Glomerular endothelial cell (primary cell): ENCODE measurements at regions not wholly inside any gene's neighbourhood (a gene's known extent, or its start where the extent isn't known, plus 50 kb on each side); places are given as distances from the start of the nearest gene placed in this dataset.

Source experiments
- DNase-seq: peaks from one replicate; pipeline ENCODE4 v3.0.0-alpha.2; 2011; ENCODE audit warnings: low read depth, low spot score; ENCODE audit errors: extremely low read depth

DNA sequence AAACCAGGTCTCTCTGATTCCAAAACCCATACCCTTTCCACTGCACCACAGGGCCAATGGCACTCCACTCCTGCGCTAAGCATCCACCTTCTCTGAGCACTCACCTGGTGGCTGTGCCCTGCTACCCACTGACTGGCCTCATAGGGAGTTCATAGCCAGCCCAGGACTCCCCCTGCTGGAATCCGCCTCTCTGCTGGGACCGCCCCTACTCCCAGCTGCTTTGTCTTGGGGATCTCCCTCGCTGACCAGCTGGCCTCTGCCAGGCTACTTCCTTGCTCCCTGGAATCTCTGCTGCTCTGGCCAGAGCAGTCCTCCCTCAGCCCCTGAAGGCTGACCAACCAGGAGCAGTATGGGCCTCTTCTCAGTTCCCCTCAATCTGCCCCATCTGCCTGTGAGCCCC, 129.7 kb downstream of the FAXC start:
- DNase-seq = no peak

DNA sequence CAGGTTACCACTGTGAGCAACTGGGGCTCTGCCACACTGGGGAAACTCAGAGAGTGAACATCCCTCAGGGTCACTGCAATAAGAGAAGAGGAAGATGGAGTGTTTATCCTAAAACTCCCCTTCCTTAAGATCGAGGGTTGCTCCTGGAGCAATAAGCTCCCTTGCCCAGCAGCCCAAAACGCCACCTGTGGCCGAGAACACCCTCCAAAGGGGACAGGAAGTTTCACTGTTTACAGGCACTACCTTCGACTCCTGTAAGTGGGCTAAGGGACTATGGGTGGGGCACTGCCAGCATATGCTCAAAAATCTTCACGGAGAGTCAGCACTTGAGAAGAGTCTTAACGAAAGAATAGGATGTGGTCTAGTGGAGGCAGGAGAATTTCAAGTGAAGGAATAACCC, 132.5 kb downstream of the FAXC start:
- no peak for DNase-seq

DNA sequence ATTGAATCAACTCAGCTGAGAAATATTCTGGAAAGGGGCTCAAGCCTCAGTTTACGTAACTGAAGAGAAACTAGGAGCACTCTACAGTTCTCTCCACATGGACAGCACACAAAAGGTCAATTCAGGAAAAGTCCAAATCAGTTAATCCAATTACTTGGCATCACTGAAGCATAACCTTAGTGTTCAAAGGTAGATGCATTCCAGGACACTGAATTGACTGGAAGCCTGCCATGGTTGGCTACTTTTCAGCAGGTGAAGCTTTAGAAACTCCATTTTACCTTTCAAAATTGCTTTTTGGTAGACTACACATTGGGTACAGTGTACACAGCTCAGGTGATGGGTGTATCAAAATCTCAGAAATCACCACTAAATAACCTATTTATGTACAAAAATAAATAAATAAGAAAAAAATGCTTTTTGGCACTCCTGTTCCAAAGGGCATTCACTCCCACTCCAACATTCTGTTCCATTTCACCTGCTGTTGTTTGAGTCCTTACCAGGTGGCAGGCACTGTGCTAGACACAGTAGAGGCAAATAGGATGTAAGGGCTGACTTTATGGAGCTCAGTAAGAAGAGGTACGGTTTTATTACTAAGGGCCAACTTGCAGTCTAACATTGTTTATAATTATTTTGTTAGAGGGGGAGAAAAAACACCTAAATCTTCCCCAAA, 153.4 kb downstream of the FAXC start:
- DNase-seq = no peak

DNA sequence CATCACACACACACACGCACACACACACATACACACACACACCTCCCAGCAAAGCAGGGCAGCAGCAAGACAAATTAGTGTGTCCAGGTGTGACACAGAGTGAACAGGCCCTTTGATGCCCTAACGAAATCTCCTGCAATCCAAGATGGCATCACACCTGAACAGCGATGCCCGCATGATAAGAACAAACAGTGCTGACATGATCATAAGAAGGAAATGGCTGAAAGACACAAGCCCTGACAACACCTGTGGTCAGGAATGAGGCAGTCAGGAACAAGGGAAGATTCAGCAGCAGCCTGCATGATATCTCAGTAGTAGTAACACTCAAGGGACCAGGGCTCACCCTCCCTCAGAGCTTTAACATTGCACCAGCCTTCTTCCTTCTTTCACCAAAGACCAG, 156.9 kb downstream of the FAXC start:
- DNase-seq = no peak

DNA sequence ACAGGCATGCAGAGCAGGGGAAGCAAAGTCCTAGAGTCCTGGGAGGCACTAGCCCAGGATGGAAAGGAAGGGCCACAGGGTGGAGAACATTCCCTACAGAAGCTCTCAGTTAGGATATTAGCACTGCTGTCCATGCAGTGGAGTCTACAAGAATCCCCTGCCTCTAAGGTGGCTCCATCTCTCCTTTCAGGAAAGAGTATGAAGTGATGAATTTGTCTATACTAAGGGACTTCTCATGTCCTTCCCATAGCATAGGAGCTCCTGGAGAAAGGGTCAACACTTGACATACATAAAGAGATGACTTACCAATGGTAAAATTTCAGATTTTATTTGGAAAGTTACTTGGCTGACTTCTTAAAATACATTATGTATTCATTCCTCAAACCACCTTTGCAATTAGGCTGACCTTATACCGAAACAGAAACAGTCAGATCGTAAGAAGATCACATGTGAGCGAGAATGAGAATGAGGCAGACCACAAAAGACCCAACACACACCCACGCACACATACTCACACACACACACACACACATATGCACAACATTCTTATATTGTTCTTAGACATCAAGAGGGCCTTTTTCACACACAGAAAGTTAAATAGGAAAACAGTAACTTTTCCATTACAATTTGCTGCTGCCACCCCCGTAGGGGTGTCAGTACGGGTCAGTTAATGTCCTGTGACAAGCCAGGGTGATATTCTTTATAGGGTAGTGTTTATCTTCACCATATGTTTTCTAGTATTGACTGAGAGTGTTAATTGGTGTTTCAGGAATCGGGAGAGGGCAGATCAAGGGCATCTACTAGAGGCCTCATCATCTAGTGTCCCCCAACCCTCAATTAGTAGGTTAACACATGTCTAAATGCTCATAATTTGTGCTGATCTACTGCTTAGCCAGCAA, 159.4 kb downstream of the FAXC start:
- no peak for DNase-seq

DNA sequence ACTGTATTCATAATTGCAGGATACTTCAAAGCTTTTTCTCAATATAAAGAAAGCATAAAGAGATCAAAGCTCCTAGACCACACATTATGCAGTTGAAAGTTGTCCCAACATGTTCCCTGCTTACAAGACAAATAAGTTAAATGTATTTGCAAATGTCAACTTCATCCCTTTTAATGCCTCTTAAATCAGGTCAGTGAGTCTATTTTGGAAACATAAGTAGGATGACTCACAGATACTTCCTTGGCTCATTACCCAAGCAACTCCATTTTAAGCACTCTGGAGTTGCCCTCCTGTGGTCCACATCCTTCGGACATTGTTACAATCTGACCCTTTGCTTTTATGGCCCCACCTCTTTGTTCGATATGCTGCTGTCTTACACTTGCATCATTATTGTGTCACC, 162.0 kb downstream of the FAXC start:
- DNase-seq = no peak

DNA sequence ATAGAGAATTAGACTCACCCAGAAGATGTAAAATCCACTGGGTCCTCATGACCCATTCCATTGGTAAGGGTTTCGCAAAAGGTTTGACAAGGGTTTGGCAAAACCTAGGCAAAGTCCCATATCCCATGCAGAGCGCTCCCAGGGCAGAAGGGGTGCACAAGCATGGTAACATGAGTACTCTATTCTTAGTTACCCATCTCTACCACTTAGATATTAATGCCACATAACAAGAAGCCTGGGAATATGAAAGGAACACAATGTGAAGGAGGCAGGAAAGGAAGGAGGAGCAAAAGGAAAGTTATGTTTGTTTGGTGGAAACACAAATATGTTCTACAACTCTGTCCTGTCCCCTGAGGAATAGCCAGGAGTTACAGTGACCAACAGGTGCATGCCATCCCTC, 163.1 kb downstream of the FAXC start:
- DNase-seq = no peak

DNA sequence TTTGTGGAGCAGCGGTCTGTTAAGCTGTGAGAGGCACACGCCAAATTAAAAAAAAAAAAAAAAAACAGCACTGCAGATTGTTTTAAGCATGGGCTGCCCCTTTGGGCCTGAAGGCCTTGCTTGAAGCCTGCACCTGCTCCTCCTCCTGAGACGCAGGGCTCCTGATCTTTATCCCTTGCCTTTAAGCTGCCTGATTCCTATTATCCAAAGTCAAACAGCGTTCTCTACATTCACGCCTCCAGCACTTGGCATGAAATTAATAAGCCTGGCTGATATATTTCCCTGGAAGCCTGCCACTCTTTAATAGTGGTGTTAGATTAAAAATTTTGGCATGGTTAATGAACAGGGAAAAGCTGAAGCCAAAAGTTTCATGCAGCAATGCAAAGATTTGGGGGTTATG, 163.9 kb downstream of the FAXC start:
- DNase-seq = no peak

DNA sequence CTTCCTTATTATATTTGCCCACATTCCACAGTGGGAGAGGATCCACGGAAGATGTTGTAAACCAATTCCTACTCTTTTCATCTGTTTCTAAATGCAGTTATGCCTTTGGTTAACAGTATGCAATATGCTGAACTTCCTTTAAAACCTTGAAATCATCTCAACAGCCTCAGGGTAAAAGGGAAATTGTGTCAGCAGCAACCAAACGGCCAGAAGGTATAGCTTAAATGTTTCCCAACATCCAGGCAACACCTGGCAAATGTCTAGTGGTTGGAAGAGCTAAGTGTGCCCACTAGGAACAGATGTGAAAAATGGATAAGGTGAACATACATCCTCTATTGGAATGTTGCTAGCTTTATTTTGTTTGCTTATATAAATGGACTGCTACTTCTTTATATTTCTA, 164.8 kb downstream of the FAXC start:
- no peak for DNase-seq

DNA sequence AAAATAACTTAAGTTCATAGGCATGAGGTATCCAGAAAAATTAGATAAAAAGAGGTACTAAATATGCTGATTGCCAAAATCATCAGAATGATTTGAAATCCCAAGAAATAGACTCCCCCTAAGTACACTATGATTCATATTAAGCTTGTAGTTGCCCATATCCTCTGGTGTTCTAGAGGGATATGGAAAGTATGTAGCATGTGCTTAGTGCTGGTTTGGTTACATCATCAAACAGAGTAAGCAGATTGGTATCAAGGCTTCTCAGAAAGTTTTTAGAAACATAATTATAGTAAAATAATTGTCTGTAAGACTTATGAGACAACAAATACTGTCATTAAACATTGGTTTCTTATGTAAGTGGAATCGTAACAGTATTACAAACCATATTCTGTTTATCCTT, 166.4 kb downstream of the FAXC start:
- DNase-seq = no peak

DNA sequence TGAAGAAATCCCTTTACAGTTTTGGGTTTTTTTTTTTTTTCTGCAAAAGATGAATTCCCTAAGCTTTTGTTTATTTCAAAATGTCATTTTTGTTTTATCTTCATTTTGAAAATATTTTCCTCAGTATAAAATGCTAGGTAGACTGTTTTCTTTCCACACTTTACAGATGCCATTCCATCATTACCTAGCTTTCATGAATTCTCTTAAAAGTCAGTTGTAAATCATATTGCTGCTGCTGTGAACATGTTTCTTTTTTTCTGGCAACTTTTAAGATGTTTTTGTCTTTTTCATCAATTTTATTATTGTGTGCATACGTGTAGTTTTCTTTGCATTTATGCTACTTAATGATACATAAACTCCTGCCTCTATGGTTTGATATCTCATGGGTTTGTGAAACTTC, 168.3 kb downstream of the FAXC start:
- DNase-seq = no peak

DNA sequence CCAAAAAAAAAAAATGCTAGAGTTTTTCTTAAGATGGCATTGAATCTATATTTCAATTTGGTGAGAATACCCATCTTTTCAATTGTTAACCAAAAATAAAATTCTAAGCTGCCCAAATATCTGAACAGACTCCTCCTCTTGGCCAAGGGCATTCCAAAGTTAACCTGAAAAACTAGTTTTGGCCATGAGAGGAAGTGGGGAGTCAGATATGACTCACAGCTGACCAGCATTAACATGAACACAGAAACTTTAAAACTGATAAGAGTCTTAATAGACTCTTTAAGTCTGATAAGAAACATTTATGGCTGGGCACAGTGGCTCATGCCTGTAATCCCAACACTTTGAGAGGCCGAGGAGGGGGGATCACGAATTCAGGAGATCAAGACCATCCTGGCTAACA, 171.3 kb downstream of the FAXC start:
- DNase-seq = no peak

DNA sequence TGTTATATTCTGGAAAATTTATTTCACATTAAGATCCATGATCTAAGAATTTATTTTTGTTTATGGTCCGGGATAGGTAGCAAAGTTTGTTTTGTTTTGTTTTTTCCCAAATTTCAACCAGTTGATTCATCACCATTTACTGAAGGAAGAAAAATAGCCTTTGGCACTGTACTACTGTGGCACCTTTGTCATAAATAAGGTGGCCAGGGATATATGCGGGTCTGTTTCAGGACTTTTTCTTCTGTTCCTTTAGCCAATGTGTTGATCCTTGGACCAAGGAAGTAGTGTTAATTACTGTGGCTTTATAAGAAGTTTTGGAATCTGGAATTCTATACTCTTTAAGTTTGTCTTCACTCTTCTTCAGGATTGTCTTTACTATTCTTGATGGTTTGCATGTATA, 171.7 kb downstream of the FAXC start:
- DNase-seq = no peak

DNA sequence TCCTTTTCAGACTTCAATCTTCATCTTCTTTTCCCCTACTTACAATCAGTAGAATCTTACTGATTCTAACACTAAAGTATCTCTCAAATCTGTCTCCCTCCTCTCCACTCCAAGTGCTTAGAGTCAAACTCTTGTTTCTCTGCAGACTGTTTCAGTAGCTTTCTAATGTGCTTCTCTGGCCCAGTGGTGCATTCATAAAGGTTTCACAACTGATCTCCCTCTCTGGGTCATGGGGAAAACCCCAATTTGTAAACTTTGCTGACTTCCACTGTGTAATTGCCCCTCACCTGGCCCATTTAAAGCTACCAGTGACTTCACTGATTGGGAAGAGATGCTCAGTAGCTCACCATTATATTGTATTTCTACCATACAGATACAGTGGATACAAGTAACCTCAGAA, 183.6 kb downstream of the FAXC start:
- DNase-seq = no peak

DNA sequence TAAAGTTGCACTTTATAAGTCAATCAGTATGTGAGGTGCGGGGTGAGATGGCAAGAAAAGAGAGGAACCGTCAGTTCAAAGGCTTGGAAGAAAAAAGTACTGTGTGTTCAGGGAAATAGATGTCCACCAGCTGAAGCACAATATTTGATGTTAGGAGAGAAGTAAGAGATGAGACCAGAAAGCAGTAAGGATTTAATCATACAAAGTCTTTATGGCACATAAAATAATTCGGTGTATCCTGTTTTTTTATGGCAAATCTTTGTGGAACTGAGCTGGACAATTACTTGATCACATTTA, 197.2 kb downstream of the FAXC start:
- DNase-seq = no peak

DNA sequence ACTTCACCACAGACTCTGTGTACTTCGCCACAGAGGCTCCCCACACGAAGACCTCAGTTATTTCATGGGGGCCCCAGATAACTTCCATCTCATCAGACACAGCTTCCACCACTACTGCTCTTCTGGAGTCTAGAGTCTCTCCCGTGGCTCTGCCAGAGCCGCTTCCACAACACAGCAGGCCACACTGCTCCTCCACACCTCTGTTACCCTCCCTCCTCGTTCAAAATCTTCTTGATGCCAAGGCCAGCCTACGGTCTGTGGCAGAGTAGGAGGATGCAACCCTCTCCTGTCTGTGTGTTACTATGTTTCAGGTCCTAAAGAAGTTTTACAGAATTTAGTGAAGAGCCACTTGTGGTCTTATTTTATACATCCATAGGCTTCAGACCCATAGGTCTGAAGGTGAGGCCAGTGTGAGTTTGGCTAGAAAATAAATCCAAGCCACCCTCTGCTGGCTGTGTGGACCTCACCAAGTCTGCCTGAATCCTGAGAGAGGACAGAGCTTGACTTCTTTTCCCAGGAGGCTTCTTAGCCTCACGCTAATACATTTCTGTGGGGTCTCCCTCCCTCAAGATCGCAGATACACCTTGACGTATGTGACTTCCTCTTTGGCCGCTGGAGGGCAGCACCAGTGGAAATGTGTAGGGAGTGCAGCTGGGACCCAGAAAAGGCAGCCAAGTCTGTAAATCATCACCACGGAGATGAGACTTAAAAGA, 197.7 kb downstream of the FAXC start:
- no peak for DNase-seq

DNA sequence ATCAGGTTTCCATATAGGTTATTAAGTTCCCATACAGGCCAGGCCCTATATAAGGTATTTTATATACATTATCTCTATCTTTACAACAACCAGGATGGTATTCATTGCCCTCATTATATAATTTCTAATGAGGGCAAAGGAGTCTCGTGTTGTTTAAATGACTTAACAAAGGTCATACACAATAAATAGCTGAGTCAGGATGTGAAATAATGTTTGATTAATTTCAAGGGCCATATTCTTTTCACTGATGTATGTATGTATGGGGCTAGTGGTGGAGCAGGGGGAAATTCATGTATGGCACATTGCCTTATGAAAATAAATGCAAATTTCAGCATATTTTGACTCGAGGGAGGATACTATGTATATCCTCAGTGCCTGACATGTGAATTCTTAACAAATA, 200.7 kb downstream of the FAXC start:
- no peak for DNase-seq

DNA sequence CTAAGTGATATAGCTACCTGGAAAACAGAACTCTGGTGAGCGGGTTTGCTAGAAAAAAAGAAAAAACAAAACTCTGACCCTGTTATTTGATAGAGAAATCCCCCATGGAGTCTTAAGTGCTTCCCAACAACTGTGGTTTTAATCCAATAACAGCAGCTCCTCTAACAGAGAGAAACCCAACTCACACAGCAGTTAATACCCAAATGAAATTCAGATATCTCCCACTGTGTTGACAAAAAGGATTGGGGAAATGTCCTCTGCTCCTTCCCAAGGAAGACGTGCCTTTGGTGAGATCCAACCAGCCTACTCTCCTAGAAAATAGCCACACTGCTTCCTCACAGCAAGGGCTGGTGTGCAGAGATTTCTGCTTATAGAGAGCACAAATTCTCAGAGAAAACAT, 200.4 kb upstream of the FBXL4 start:
- no peak for DNase-seq

DNA sequence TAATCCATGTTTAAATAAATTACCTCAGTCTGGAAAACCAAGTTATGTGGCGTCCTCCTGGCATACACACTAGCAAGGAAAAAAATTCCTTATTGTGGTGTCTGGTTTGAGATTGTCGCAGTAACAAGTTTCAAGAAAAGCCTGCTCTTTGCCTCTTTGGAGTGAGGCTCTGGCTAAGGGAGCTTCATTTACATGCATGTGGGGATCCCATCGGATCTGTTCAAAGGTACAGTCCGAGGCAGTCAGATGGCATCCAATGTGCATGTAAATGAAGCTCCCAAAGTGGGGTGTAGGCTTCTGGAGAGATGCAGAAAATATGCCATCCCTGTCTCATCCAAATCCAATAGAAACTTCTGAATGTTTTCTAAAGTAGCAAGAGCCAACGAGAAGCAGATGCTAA, 199.5 kb upstream of the FBXL4 start:
- DNase-seq = no peak

DNA sequence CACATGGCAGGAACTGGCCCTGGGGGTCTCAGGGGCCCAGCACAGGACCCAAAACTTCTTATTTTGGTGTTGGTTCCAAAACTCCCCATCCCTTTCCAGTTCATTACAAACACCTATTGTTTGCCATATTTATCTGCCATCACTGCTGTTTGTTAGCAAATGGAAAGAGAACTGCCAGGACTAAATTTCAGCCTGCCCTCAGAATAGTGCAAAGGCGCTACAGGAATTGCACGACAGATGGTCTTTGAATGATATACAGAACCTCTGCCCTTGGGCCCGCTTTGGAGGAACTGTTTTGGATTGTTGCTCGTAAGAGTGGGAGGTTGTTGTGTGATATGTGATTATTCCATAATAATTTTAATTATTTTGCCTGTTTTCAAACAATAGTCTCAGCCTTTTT, 199.0 kb upstream of the FBXL4 start:
- no peak for DNase-seq

DNA sequence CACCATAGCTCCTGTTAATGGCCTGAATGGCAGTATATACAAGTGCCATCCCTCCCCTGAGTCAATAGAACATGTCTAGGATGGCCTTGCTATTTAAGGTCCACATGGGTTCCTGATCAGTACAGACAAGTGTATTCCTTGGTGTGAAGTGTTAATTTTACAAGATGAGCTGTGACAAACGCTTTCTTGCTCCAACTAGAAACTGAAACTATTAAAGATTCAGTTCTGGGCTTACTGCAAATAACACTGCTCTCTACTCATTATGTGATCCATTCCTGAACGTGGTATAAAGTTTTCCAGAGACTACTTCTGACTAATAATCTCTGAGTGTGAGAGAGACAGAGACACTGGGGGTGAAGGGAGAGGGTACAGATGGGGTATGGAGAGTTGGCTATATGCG, 198.0 kb upstream of the FBXL4 start:
- no peak for DNase-seq
